ENCODE measurements at regions not wholly inside any gene's neighbourhood (a gene's known extent, or its start where the extent isn't known, plus 50 kb on each side); places are given as distances from the start of the nearest gene placed in this dataset.

DNA sequence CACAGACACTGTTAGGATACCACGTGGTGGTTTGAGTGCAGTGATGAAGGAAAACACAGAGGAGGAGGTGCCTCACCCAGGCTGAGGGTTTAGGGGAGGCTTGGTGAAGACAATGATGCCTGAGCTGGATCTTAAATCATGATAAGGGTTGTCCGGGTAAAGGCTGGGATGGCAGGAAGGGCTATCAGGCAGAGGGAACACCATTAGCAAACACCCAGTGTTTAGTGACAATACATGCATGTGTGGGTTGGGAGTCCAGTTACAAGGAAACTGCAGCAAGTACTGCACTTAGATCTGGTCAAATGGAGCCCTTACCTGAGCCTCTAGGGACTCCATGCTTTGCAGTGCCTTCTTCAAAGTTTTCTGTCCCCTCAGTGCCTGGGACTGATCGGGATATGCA, 79.8 kb upstream of the MBOAT2 start:
- no peak for TF ChIP-seq ZNF384 (IDR thresholded peaks at IDR 0.05; ENCODE audit: borderline replicate concordance, low read depth, low read length)
- TF ChIP-seq JUND (IDR thresholded peaks at IDR 0.05; ENCODE audit: low read depth, low read length) = no peak
- TF ChIP-seq YY1 (IDR thresholded peaks at IDR 0.05; ENCODE audit: low read depth, low read length) = no peak
- no peak for TF ChIP-seq TAF1 (IDR thresholded peaks at IDR 0.05; ENCODE audit: borderline replicate concordance, low read depth, low read length)
- TF ChIP-seq SP1 (IDR thresholded peaks at IDR 0.05; ENCODE audit: low read depth, low read length) = no peak
- TF ChIP-seq, protein P1, sequence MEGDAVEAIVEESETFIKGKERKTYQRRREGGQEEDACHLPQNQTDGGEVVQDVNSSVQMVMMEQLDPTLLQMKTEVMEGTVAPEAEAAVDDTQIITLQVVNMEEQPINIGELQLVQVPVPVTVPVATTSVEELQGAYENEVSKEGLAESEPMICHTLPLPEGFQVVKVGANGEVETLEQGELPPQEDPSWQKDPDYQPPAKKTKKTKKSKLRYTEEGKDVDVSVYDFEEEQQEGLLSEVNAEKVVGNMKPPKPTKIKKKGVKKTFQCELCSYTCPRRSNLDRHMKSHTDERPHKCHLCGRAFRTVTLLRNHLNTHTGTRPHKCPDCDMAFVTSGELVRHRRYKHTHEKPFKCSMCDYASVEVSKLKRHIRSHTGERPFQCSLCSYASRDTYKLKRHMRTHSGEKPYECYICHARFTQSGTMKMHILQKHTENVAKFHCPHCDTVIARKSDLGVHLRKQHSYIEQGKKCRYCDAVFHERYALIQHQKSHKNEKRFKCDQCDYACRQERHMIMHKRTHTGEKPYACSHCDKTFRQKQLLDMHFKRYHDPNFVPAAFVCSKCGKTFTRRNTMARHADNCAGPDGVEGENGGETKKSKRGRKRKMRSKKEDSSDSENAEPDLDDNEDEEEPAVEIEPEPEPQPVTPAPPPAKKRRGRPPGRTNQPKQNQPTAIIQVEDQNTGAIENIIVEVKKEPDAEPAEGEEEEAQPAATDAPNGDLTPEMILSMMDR (IDR thresholded peaks at IDR 0.05 in 2 of 3, conservative IDR thresholded peaks at IDR 0.05 in 1 of 3; ENCODE audit: control insufficient read depth in 2 of 3, extremely low read depth in 1 of 3, insufficient read depth in 1 of 3, low read depth in 3 of 3, low read length in 3 of 3) = no peak
- TF ChIP-seq NBN (IDR thresholded peaks at IDR 0.05) = no peak
- no peak for TF ChIP-seq ZBED1 (IDR thresholded peaks at IDR 0.05; ENCODE audit: borderline replicate concordance)
- no peak for TF ChIP-seq CHD2 (IDR thresholded peaks at IDR 0.05; ENCODE audit: borderline replicate concordance, low read depth, low read length)
- no peak for TF ChIP-seq CEBPB (IDR thresholded peaks at IDR 0.05; ENCODE audit: borderline replicate concordance in 1 of 2, low read depth in 2 of 2, low read length in 2 of 2)
- TF ChIP-seq HDAC2 (IDR thresholded peaks at IDR 0.05) = no peak
- no peak for TF ChIP-seq EZH2 (IDR thresholded peaks at IDR 0.05; ENCODE audit: borderline replicate concordance, control insufficient read depth, low read depth, low read length)
- TF ChIP-seq JUNB (IDR thresholded peaks at IDR 0.05) = no peak
- no peak for TF ChIP-seq KDM1A (IDR thresholded peaks at IDR 0.05; ENCODE audit: borderline replicate concordance)
